ENCODE measurements at regions not wholly inside any gene's neighbourhood (a gene's known extent, or its start where the extent isn't known, plus 50 kb on each side); places are given as distances from the start of the nearest gene placed in this dataset.
"Not testable (repeated sequence)": the region's sequence is repeated elsewhere in the genome, so short reads cannot be mapped to it uniquely, and the experiment has no call there.

DNA sequence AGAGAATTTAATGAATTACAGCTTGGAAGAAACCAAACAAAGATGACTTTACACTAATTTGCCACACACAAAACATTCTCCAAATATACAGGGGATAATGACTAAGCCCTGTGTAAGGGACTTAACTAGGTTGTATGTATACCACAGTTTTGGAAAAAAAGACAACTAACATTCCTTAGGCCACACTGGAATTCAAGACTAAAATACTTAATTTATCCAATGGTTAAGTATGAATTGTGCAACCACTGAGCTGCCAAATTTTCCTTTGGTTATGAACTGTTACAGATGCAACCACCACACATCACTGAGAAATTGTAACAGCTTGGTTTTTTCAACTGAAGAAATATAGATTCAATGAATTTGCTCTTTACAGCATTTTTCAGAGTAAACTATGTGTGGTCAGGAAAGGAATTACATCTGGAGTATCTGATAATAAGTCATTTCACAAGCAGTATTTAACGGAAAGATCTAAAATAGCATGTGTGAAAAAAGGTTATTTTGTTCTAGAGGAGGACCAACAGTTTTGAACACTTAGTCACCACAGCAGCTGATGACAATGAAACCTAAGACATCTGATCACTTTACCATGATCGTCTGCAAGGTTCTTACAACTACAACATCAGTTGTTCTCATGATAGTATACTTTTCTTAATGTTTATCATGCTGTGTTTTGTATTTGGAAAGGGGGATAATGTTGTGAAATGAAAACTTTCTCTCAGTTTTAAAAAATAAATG is 318.8 kb downstream of the BCKDHB start:
- Histone ChIP-seq H3K4me1 (ENCODE audit: control insufficient read depth, insufficient read depth, low read length) (no peaks in the 10 kb centered on the region), H3K9me3 (ENCODE audit: control insufficient read depth in 2 of 2, low read length in 2 of 2) (peaks cover 0 to 8% of the 10 kb centered on the region in 2 donors), H3K9ac (ENCODE audit: low read length in 2 of 2) (no peak overlapping the region), H3K36me3 (ENCODE audit: control insufficient read depth in 2 of 2, insufficient read depth in 2 of 2, low read length in 2 of 2) (peaks cover 0 to 3% of the 10 kb centered on the region in 2 donors), H3K4me3 (ENCODE audit: low read length in 2 of 2) (no peak overlapping the region), H3K27me3 (ENCODE audit: control insufficient read depth in 1 of 2, insufficient read depth in 2 of 2, low read length in 2 of 2) (no peaks in the 10 kb centered on the region), H3K27ac (ENCODE audit: low read length) (no peak overlapping the region)

GRCh38 chr6:80411486-80411885 is 305.0 kb downstream of the BCKDHB start:
- H3K27ac ChIP-seq (ENCODE audit: low read length), result no peak overlapping the region
- H3K9ac ChIP-seq (ENCODE audit: low read length in 2 of 2), result no peak overlapping the region
- no peaks in the 10 kb centered on the region for H3K27me3 ChIP-seq (ENCODE audit: control insufficient read depth in 1 of 2, insufficient read depth in 2 of 2, low read length in 2 of 2)
- H3K4me3 ChIP-seq (ENCODE audit: low read length in 2 of 2), result no peak overlapping the region
- H3K9me3 ChIP-seq (ENCODE audit: control insufficient read depth in 2 of 2, low read length in 2 of 2), result no peaks in the 10 kb centered on the region
- H3K4me1 ChIP-seq (ENCODE audit: control insufficient read depth, insufficient read depth, low read length), result no peaks in the 10 kb centered on the region
- H3K36me3 ChIP-seq (ENCODE audit: control insufficient read depth in 2 of 2, insufficient read depth in 2 of 2, low read length in 2 of 2), result no peaks in the 10 kb centered on the region

- not testable (repeated sequence) for H3K27me3 ChIP-seq (ENCODE audit: control insufficient read depth in 1 of 2, insufficient read depth in 2 of 2, low read length in 2 of 2)
Observed at GRCh38 chr6:80407976-80408375, 301.5 kb downstream of the BCKDHB start.

GRCh38 chr6:80404889-80405288 is 298.4 kb downstream of the BCKDHB start:
- Histone ChIP-seq H3K9ac (ENCODE audit: low read length in 2 of 2) (no peak overlapping the region), H3K27me3 (ENCODE audit: control insufficient read depth in 1 of 2, insufficient read depth in 2 of 2, low read length in 2 of 2) (no peaks in the 10 kb centered on the region), H3K27ac (ENCODE audit: low read length) (no peak overlapping the region), H3K36me3 (ENCODE audit: control insufficient read depth in 2 of 2, insufficient read depth in 2 of 2, low read length in 2 of 2) (no peaks in the 10 kb centered on the region), H3K9me3 (ENCODE audit: control insufficient read depth in 2 of 2, low read length in 2 of 2) (no peaks in the 10 kb centered on the region), H3K4me3 (ENCODE audit: low read length in 2 of 2) (no peak overlapping the region), H3K4me1 (ENCODE audit: control insufficient read depth, insufficient read depth, low read length) (no peaks in the 10 kb centered on the region)

More at GRCh38 chr6:80407976-80408375, 301.5 kb downstream of the BCKDHB start:
- H3K9me3 ChIP-seq (ENCODE audit: control insufficient read depth in 2 of 2, low read length in 2 of 2); H3K9ac ChIP-seq (ENCODE audit: low read length in 2 of 2); H3K27ac ChIP-seq (ENCODE audit: low read length); H3K36me3 ChIP-seq (ENCODE audit: control insufficient read depth in 2 of 2, insufficient read depth in 2 of 2, low read length in 2 of 2); H3K4me3 ChIP-seq (ENCODE audit: low read length in 2 of 2); H3K4me1 ChIP-seq (ENCODE audit: control insufficient read depth, insufficient read depth, low read length): not testable (repeated sequence)

DNA sequence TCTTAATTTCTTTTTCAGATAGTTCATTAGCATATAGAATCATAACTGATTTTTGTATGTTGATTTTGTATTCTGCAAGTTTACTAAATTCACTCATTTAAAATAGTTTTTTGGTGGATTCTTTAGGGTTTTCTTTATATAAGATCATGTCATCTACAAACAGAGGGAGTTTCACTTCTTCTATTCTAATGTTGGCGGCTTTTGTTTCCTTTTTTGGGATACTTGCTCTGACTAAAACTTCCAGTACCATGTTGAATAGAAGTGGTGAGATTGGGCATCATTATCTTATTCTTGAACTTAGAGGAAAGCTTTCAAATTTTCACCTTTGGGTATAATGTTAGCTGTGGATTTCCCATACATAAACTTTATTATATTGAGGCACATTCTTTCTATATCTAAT is 296.9 kb downstream of the BCKDHB start:
- no peaks in the 10 kb centered on the region for H3K27me3 ChIP-seq (ENCODE audit: control insufficient read depth in 1 of 2, insufficient read depth in 2 of 2, low read length in 2 of 2)

GRCh38 chr6:80402266-80402665 is 295.8 kb downstream of the BCKDHB start:
- H3K27me3 ChIP-seq (ENCODE audit: control insufficient read depth in 1 of 2, insufficient read depth in 2 of 2, low read length in 2 of 2), result no peaks in the 10 kb centered on the region
- no peaks in the 10 kb centered on the region for H3K9me3 ChIP-seq (ENCODE audit: control insufficient read depth in 2 of 2, low read length in 2 of 2)
- H3K9ac ChIP-seq (ENCODE audit: low read length in 2 of 2), result no peak overlapping the region
- no peak overlapping the region for H3K27ac ChIP-seq (ENCODE audit: low read length)
- no peak overlapping the region for H3K4me3 ChIP-seq (ENCODE audit: low read length in 2 of 2)
- no peaks in the 10 kb centered on the region for H3K36me3 ChIP-seq (ENCODE audit: control insufficient read depth in 2 of 2, insufficient read depth in 2 of 2, low read length in 2 of 2)
- H3K4me1 ChIP-seq (ENCODE audit: control insufficient read depth, insufficient read depth, low read length), result no peaks in the 10 kb centered on the region

More for the DNA sequence above, 296.9 kb downstream of the BCKDHB start:
- Histone ChIP-seq H3K9ac (ENCODE audit: low read length in 2 of 2) (no peak overlapping the region), H3K27ac (ENCODE audit: low read length) (no peak overlapping the region), H3K4me1 (ENCODE audit: control insufficient read depth, insufficient read depth, low read length) (no peaks in the 10 kb centered on the region), H3K36me3 (ENCODE audit: control insufficient read depth in 2 of 2, insufficient read depth in 2 of 2, low read length in 2 of 2) (no peaks in the 10 kb centered on the region), H3K4me3 (ENCODE audit: low read length in 2 of 2) (no peak overlapping the region), H3K9me3 (ENCODE audit: control insufficient read depth in 2 of 2, low read length in 2 of 2) (no peaks in the 10 kb centered on the region)
